ENCODE measurements at regions not wholly inside any gene's neighbourhood (a gene's known extent, or its start where the extent isn't known, plus 50 kb on each side); places are given as distances from the start of the nearest gene placed in this dataset.

DNA sequence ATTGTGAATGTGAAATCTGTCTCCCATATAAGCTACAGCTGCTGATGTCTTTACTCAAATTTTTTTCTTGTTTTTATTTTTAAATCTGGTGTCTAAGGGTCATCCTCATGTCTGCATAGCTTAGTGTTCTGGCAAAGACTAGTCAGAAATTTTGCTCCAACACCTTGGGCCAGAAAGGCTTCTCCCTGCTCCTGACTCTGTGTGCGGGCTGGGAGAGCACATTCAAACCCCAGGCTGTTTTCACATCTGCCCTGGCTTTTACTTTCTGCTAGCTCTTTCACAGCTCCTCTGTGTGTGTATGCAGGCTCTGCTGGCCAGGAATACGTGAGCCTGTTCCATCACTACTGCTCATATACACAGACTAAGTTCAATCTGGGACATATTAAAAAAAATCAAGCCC, 102.9 kb upstream of the RIOK3 start:
- DNase-seq = no peak

DNA sequence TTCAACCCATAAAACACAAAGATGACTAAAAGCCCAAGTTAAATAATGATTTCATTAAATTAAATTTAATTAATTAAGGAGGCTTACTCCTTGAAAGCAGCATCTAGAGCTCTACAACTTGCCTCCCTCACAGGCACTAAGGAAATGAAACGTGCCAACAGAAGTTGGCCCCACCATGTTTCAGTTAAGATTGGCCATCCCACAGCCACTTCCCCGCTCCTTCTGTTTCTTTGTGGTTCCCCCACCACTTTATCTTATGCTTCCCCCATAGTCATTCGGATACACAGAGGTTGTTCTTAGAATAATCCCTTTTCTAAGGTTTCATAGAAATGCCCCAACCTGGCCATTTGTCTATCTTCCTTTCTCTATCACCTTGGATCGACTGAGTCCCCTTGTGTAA, 101.6 kb upstream of the RIOK3 start:
- peak; percentile 38 for DNase-seq

DNA sequence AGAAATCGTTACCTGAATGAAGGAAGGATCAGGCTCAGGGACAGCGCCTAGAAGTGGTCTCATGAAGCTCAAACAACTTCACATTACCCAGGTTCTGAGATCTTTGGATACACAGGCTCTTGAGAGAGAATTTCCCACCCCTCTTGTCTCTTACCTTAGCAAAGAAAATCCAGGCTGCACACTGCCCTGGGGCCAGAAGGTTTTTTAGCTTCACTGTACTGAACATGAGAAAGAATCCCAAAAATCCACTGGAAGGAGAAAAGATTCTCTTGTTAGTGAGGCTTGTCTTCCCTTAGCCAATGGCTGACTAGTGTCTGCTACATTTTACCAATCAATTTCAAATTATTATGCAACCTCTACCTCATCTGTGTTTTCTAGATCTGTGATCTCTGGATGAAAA, 101.0 kb upstream of the RIOK3 start:
- no peak for DNase-seq

- DNase-seq = no peak
These were observed 99.6 kb upstream of the RIOK3 start for GRCh38 chr18:23353459-23353858.

GRCh38 chr18:23354625-23355024, 98.5 kb upstream of the RIOK3 start:
- no peak for DNase-seq

DNA sequence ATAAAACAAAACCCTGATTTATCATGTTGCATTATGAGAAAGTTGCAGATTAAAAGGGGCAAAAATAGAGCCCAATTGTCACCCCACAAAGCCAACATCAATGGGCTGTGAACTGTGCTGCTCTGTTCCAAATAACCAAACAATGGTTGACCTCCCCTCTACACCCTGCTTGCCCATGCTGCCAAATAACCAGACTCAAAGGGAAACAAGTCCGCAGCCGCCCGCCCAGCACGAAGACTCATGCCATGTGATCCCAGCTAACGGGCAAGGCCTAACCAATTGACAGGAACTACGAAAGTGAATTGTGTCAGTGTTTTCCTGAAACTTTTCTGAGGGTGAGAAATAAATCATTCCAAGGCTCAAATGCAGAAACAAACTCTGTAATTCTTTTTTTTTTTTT, 97.9 kb upstream of the RIOK3 start:
- no peak for DNase-seq

DNA sequence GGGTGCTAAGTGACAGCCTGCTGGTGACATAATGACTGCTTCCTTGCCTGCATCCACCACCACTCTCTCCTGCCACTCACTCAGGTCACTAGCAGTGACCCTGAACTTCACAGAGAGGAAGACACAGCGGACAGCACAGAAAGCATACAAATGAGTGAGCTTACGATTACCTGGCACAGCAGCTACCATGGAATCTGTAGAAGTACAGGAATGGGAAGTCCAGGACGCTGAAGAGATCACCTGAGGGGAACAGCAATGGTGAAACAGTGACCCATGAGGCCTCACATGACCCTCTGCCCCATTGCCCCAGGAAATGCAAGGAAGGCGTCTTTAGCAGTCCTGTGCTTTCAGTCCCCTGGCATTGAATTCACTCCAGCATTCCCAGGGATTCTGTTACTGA, 96.7 kb upstream of the RIOK3 start:
- DNase-seq = no peak

DNA sequence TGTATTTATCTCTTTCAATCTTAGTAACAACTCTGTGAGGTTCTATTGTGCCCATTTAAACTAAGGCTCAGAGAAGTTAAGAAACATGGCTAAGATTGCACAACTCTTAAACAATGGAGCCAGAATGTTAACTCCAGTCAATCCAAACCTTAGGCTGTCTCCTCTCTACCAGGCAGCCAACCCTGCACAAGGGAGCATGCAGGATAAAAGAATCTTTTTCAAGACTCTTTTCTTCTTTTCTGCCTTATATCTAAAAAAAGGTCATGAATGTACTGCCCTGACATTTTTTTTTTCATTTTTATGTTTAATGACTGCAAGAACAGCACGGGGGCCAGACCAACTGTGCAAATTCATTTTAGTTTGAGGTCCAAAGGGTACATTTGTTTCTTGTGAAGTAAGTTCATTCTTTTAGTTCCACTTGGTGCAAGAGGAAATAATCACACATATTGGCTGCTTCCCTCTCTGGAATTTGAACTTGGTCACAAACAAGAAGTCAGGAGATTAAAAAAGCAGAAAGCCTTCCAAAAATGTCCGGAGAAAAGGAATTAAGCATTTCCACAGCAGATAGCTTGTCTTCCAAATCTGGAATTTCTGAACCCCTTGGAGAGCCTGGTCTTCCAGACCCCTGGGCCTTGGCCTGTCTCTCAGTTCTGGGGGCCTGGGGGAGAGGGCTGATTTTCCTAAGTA, 96.0 kb upstream of the RIOK3 start:
- peak; percentile 28 for DNase-seq

- peak; percentile 21 for DNase-seq
These were observed 95.0 kb upstream of the RIOK3 start for GRCh38 chr18:23357996-23358594.

- no peak for DNase-seq
These were observed 93.7 kb upstream of the RIOK3 start for GRCh38 chr18:23359421-23359820.

DNA sequence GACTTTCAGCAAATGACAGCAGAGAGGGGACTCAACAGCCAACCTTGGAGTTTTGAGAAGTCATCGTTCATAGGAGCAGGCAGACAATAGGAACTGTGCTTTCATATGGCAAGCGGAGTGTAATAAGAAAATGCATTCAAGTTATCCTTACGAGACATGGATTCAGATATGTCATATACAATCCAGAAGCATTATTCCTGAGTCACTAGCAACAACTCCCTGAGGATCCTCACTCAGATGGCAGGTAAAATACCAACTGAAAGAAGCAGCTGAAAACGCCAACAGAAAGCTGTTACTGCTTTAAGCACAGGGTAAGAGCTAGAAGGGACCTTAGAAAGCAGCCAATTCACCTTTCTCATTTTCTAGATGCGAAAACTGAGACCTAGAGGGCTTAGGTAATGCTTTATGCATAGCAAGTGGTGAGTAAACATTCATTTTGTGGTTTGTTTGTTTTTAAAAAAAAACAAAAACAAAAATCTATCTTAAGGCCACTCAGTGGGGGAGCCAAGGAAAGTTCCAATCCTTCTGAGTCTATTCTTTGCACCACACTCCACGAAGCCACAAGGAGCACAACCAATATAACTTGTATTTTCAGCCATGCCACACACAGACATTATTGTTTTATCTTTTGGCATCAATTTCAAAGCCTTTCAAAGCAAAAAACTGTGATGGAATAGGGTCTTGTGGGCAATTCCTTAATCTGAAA, 89.1 kb upstream of the RIOK3 start:
- DNase-seq = no peak

DNA sequence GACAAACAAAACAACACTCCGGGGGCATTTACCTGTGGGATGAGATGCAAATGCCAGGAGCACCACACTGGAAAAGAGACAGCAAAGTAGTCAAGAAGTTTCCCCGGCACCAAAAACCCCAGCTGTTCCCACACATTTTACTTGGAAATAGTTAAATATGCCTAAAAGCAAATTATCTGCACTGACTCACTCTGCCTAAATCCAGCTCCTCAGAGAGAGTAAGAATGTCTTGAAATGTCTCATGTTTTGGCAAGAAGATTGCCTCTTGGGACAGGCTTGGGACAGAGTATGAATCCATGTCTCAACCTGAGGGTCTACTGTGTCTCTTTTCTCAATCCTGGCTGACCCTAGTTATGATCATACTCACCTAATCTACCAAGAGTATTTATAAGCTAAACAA, 87.5 kb upstream of the RIOK3 start:
- no peak for DNase-seq

GRCh38 chr18:23369266-23369665, 83.8 kb upstream of the RIOK3 start:
- no peak for DNase-seq

DNA sequence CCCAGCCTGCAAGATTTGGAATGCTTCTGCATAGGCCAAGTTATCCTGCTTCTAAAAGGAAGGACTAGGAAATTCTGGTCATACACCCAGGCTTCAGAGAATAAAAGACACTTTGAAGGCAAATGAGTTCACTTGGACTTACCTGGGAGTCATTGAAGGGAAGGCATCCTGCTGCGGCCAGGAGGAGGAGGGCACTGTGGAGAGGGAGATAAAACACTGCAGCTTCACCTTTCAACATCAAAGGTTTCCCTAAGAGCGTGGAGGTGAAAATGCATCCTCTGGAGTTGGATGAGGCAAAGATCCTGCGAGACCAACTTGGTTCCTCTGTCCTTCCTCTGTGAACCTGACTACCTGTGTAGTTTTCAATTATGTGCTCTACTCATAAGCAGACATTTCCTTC, 79.5 kb upstream of the RIOK3 start:
- no peak for DNase-seq

GRCh38 chr18:23377669-23378301, 75.3 kb upstream of the RIOK3 start:
- DNase-seq = peak; percentile 10

DNA sequence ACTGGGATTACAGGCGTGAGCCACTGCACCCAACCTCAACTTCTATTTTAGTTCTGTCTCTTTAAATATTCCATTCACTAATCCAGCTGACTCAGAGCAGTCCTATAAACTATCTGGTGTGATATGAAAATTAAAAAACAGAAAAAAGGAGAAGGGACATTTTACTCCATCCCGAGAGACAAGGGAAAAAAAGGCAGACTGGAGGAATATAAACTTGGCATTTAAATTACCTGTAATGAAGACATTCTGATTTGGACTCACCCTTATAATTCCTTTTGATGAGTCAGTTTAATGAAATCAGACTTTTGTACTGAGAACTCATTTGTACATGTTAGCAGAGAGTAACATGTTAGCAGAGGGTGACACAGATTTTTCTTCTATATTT, 74.8 kb upstream of the RIOK3 start:
- DNase-seq = no peak

DNA sequence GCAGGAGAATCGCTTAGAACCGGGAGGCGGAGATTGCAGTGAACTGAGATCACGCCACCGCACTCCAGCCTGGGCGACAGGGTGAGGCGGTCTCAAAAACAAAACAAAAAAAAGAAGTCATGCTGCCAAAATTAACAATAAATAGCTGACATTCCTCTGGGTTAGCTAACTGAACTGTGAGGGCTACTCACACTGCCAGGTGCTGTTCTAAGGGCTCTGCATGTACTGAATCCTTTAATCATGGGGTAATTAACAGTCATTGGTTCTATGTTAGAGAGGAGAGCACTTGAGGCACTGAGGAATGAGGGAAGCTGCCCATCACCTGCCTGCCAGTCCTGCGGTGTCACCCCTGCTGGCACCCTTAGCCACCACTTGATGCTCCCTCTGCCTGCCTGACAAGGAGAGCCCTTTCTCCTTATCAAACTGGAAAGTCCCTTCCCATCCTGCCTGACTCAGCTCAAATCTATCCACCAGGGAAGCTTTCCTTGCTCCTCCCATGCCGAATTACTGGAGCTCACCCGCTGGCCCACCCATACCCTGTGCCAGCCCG, 73.0 kb upstream of the RIOK3 start:
- no peak for DNase-seq

DNA sequence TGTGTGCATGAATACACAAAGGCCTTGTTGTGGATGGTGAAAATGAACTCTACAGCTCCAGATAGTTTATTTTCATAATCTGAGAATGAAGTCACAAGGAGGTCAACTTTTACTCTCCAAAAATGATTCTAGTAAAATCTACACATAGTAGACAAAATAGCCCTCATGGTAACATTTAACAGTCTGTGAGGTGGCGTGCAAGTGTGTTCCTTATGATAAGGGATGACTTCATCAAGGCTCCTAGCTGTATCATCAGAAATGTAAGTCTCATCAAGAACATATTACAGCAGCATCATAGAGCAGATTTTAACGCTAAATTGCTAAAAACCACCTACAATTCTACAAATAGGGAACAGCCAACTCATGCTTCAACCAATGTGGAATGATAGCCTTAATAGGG, 72.3 kb upstream of the RIOK3 start:
- DNase-seq = no peak

GRCh38 chr18:23383494-23383893, 69.6 kb upstream of the RIOK3 start:
- no peak for DNase-seq

GRCh38 chr18:23384778-23385736, 68.0 kb upstream of the RIOK3 start:
- no peak for DNase-seq

GRCh38 chr18:23386317-23386716, 66.8 kb upstream of the RIOK3 start:
- DNase-seq = no peak

- DNase-seq = no peak
These were observed 65.8 kb upstream of the RIOK3 start for GRCh38 chr18:23387265-23387664.

DNA sequence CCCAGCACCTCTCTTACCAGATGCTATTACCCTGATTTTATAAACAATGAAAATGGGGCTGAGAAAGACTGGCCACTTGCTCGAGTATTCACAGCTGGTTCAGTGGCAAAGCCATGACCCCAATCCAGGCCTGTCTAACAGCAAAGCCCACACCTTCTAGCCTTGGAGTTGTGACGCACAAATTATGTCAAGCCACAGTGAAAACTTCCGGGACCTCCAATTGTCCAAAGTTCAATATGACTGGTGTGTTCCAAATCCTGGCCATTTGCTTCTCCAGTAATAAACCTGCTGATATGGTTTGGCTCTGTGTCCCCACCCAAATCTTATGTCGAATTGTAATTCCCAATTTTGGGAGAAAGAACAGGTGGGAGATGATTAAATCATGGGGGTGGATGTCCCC, 64.7 kb upstream of the RIOK3 start:
- DNase-seq = no peak
